ENCODE measurements at regions not wholly inside any gene's neighbourhood (a gene's known extent, or its start where the extent isn't known, plus 50 kb on each side); places are given as distances from the start of the nearest gene placed in this dataset.

- Histone ChIP-seq H3K4me1 (peaks cover 0 to 21% (median 15%) of the 10 kb centered on the region in 4 donors), H3K4me3 (no peak overlapping the region), H3K36me3 (no peaks in the 10 kb centered on the region), H3K27ac (replicated peaks in 1 of 4) (no peak overlapping the region), H3K9me3 (no peaks in the 10 kb centered on the region), H3K27me3 (no peaks in the 10 kb centered on the region)
- intact Hi-C loops (cut with DNase I): no loop called here
- TF ChIP-seq POLR2AphosphoS5 (IDR thresholded peaks at IDR 0.05) (no peak), CTCF (IDR thresholded peaks at IDR 0.05) (no peak), POLR2A (IDR thresholded peaks at IDR 0.05; ENCODE audit: low read depth) (no peak), EP300 (IDR thresholded peaks at IDR 0.05) (no peak)
- no peak for DNase-seq (ENCODE audit: extremely low spot score)
- WGBS: 55% methylated on average over 8 of the region's 8 CpGs
Observed at GRCh38 chr6:149166747-149167146, 150.8 kb upstream of the TAB2 start.

GRCh38 chr6:149168968-149169367 is 148.5 kb upstream of the TAB2 start:
- no peak overlapping the region for H3K4me3 ChIP-seq
- peak overlapping the region in 3 of 4 donors; percentile 15 to 48 (median 44) for H3K27ac ChIP-seq (replicated peaks in 1 of 4)
- no peak for TF ChIP-seq POLR2A (IDR thresholded peaks at IDR 0.05; ENCODE audit: low read depth)
- TF ChIP-seq CTCF (IDR thresholded peaks at IDR 0.05): no peak
- TF ChIP-seq EP300 (IDR thresholded peaks at IDR 0.05): no peak
- TF ChIP-seq POLR2AphosphoS5 (IDR thresholded peaks at IDR 0.05): no peak
- DNase-seq (ENCODE audit: extremely low spot score): no peak
- H3K36me3 ChIP-seq: no peaks in the 10 kb centered on the region
- intact Hi-C loops (cut with DNase I): no loop called here
- no peaks in the 10 kb centered on the region for H3K9me3 ChIP-seq
- 76% methylated on average over 6 of the region's 6 CpGs for WGBS
- no peaks in the 10 kb centered on the region for H3K27me3 ChIP-seq
- H3K4me1 ChIP-seq: peaks cover 0 to 21% (median 15%) of the 10 kb centered on the region in 4 donors

GRCh38 chr6:149169761-149170511 is 147.6 kb upstream of the TAB2 start:
- Histone ChIP-seq H3K27ac (replicated peaks in 1 of 4) (peak overlapping the region; percentile 1 to 48 (median 30)), H3K4me1 (peaks cover 0 to 21% (median 15%) of the 10 kb centered on the region in 4 donors), H3K27me3 (no peaks in the 10 kb centered on the region), H3K9me3 (no peaks in the 10 kb centered on the region), H3K4me3 (no peak overlapping the region), H3K36me3 (no peaks in the 10 kb centered on the region)
- WGBS: 91% methylated on average over 6 of the region's 6 CpGs
- DNase-seq (ENCODE audit: extremely low spot score): no peak
- TF ChIP-seq POLR2AphosphoS5 (IDR thresholded peaks at IDR 0.05) (no peak), POLR2A (IDR thresholded peaks at IDR 0.05; ENCODE audit: low read depth) (no peak), CTCF (IDR thresholded peaks at IDR 0.05) (no peak), EP300 (IDR thresholded peaks at IDR 0.05) (no peak)
- intact Hi-C loops (cut with DNase I): no loop called here

GRCh38 chr6:149170564-149171452 is 146.7 kb upstream of the TAB2 start:
- Histone ChIP-seq H3K4me3 (no peak overlapping the region), H3K36me3 (no peaks in the 10 kb centered on the region), H3K27me3 (no peaks in the 10 kb centered on the region), H3K27ac (replicated peaks in 1 of 4) (peak overlapping the region in 2 of 4 donors; percentile 30 to 48), H3K9me3 (no peaks in the 10 kb centered on the region), H3K4me1 (peaks cover 0 to 18% (median 14%) of the 10 kb centered on the region in 4 donors)
- TF ChIP-seq POLR2A (IDR thresholded peaks at IDR 0.05; ENCODE audit: low read depth) (no peak), EP300 (IDR thresholded peaks at IDR 0.05) (no peak), CTCF (IDR thresholded peaks at IDR 0.05) (no peak), POLR2AphosphoS5 (IDR thresholded peaks at IDR 0.05) (no peak)
- WGBS: 61% methylated on average over 11 of the region's 11 CpGs
- no peak for DNase-seq (ENCODE audit: extremely low spot score)
- intact Hi-C loops (cut with DNase I): no loop called here

Measured in esophagus muscularis mucosa (tissue), 4 donors.